ENCODE measurements at regions not wholly inside any gene's neighbourhood (a gene's known extent, or its start where the extent isn't known, plus 50 kb on each side); places are given as distances from the start of the nearest gene placed in this dataset.

DNA sequence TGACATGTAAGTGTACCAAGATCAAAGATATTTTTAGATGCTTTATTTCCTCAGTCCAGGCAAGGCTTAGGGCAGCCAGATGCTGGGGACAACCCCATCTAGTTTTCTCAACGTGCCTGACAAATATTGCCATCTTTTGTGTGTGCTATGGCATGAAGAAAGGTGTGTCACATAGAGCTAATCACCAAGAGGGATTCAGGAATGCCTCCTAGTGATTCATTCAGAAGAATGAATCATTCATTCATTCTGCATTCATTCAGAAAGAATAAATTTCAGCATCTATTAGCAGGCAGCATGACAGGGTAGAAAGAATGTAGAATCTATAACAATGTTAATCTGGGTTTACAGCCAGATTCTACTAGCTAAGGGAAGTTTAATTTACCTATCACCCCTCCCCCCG lies 75.4 kb upstream of the LRRC4C start:
- TF ChIP-seq, protein P1, sequence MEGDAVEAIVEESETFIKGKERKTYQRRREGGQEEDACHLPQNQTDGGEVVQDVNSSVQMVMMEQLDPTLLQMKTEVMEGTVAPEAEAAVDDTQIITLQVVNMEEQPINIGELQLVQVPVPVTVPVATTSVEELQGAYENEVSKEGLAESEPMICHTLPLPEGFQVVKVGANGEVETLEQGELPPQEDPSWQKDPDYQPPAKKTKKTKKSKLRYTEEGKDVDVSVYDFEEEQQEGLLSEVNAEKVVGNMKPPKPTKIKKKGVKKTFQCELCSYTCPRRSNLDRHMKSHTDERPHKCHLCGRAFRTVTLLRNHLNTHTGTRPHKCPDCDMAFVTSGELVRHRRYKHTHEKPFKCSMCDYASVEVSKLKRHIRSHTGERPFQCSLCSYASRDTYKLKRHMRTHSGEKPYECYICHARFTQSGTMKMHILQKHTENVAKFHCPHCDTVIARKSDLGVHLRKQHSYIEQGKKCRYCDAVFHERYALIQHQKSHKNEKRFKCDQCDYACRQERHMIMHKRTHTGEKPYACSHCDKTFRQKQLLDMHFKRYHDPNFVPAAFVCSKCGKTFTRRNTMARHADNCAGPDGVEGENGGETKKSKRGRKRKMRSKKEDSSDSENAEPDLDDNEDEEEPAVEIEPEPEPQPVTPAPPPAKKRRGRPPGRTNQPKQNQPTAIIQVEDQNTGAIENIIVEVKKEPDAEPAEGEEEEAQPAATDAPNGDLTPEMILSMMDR (IDR thresholded peaks at IDR 0.05; ENCODE audit: borderline replicate concordance, extremely low read depth, low read length, poor library complexity, severe bottlenecking), result no peak
- no peak for TF ChIP-seq EZH2 (IDR thresholded peaks at IDR 0.05; ENCODE audit: borderline replicate concordance, low read depth, low read length, severe bottlenecking)

Measured in DND-41 (cell line).